Progenitor cell of endocrine pancreas (in vitro differentiated cells): ENCODE measurements at regions not wholly inside any gene's neighbourhood (a gene's known extent, or its start where the extent isn't known, plus 50 kb on each side); places are given as distances from the start of the nearest gene placed in this dataset.

Experiments
- DNase-seq: peaks from one replicate; pipeline ENCODE4 v3.0.0; 2021; ENCODE audit warnings: low spot score; ENCODE audit not compliant: unreplicated experiment
- H3K27ac Mint-ChIP-seq: 2 replicates; pipeline ENCODE4 v1.8.0; 2021; ENCODE audit warnings: mild to moderate bottlenecking, moderate library complexity, mixed read lengths
- H3K27me3 Mint-ChIP-seq: 2 replicates; pipeline ENCODE4 v1.8.0; 2021; ENCODE audit warnings: mixed read lengths
- H3K36me3 Mint-ChIP-seq: 2 replicates; pipeline ENCODE4 v1.8.0; 2022; ENCODE audit warnings: mixed read lengths; ENCODE audit not compliant: insufficient read depth
- H3K4me1 Mint-ChIP-seq: 2 replicates; pipeline ENCODE4 v1.8.0; 2021; ENCODE audit warnings: low read depth, mixed read lengths
- H3K4me3 Mint-ChIP-seq: 2 replicates; pipeline ENCODE4 v1.8.0; 2021; ENCODE audit warnings: low read depth, mild to moderate bottlenecking, moderate library complexity, mixed read lengths
- H3K9me3 Mint-ChIP-seq: 2 replicates; pipeline ENCODE4 v1.8.0; 2021; ENCODE audit warnings: low read depth, mixed read lengths
- CTCF ChIP-seq: fragments of 200-600 bp; sonication (generic); IDR thresholded peaks from one replicate; pipeline ENCODE4 v1.5.0; 2021; ENCODE audit warnings: antibody characterized with exemption, mild to moderate bottlenecking; ENCODE audit not compliant: unreplicated experiment

- no peak overlapping the region for H3K4me3 Mint-ChIP-seq
- no peaks in the 10 kb centered on the region for H3K9me3 Mint-ChIP-seq
- H3K4me1 Mint-ChIP-seq: peaks cover 7% of the 10 kb centered on the region
- no peak overlapping the region for H3K27ac Mint-ChIP-seq
- peaks cover 2% of the 10 kb centered on the region for H3K27me3 Mint-ChIP-seq
- H3K36me3 Mint-ChIP-seq: no peaks in the 10 kb centered on the region
- no peak for TF ChIP-seq CTCF
- no peak for DNase-seq
These were observed 510.2 kb downstream of the TCERG1L start for GRCh38 chr10:130801276-130801675.

DNA sequence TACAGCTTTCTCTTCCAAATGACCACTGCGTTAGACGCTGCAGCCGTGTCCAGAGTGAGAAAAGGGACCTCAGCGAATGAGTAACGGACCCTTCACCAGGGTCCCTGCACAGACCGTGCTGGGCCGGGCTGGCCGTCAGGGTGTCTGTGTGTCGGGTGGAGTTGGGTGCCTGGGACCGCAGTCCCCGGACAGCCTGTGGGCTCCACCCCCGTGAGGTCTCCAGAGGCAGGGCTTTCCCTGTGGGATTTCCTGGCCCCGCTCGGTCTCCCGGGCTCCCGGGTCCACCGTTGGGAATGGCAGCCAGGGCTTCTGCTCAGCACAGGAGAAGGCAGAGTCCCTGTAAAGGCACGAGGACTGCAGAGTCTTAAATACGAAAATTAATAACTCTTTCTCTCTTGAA is 509.7 kb downstream of the TCERG1L start:
- H3K9me3 Mint-ChIP-seq: no peaks in the 10 kb centered on the region
- no peak overlapping the region for H3K27ac Mint-ChIP-seq
- H3K4me3 Mint-ChIP-seq: no peak overlapping the region
- H3K36me3 Mint-ChIP-seq: no peaks in the 10 kb centered on the region
- no peaks in the 10 kb centered on the region for H3K27me3 Mint-ChIP-seq
- no peak for TF ChIP-seq CTCF
- DNase-seq: no peak
- H3K4me1 Mint-ChIP-seq: peaks cover 7% of the 10 kb centered on the region

DNA sequence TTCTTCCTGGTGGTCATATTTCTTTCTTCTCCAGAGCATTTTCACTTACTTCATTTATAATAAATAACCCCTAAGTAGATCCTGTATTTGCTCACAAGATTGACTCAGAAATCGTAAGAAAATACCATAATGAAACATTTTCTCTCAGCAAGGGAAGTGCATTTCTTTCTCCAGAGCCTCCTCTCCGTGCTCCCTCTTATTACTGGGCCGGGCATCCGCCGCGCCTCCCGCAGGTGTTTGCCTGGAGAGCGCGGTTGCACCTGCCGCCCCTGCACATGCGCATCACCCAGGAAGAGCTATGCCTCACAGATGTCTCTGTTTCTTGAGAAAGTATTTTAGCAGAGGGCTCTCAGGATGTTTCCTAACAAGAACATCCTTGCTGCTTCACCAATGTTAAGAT is 509.2 kb downstream of the TCERG1L start:
- DNase-seq: no peak
- no peak overlapping the region for H3K27ac Mint-ChIP-seq
- H3K4me1 Mint-ChIP-seq: peaks cover 7% of the 10 kb centered on the region
- no peaks in the 10 kb centered on the region for H3K36me3 Mint-ChIP-seq
- no peak overlapping the region for H3K4me3 Mint-ChIP-seq
- no peaks in the 10 kb centered on the region for H3K27me3 Mint-ChIP-seq
- no peak for TF ChIP-seq CTCF
- H3K9me3 Mint-ChIP-seq: no peaks in the 10 kb centered on the region

DNA sequence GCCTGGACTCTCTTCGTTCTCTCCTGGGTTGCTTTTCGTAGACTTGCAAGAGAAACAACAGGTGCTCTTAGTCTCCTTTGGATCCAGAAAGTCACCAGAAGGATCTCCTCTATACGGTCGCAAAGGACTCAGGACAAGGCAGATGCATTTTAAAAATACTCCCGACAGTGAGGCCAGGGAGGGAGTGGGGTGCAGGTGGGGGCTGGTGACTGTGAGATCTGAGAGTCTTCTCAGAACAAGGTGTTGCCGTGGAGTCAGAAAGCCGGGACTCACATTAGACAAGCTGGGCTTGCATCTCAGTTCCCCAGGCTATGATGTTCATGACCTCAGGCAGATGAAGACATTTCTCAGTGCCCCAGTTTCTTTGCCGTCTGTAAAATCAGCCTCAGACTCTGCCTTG is 507.2 kb downstream of the TCERG1L start:
- H3K36me3 Mint-ChIP-seq: no peaks in the 10 kb centered on the region
- no peak for TF ChIP-seq CTCF
- no peak overlapping the region for H3K27ac Mint-ChIP-seq
- no peaks in the 10 kb centered on the region for H3K9me3 Mint-ChIP-seq
- H3K4me1 Mint-ChIP-seq: peaks cover 5% of the 10 kb centered on the region
- no peak for DNase-seq
- no peak overlapping the region for H3K4me3 Mint-ChIP-seq
- no peaks in the 10 kb centered on the region for H3K27me3 Mint-ChIP-seq

- H3K27ac Mint-ChIP-seq: no peak overlapping the region
These were observed 506.5 kb downstream of the TCERG1L start for GRCh38 chr10:130804778-130805634.

More at GRCh38 chr10:130804778-130805634, 506.5 kb downstream of the TCERG1L start:
- Mint-ChIP-seq H3K9me3 (no peaks in the 10 kb centered on the region), H3K4me1 (peaks cover 5% of the 10 kb centered on the region), H3K36me3 (no peaks in the 10 kb centered on the region), H3K4me3 (no peak overlapping the region), H3K27me3 (no peaks in the 10 kb centered on the region)
- DNase-seq: no peak
- no peak for TF ChIP-seq CTCF
